ENCODE measurements at regions not wholly inside any gene's neighbourhood (a gene's known extent, or its start where the extent isn't known, plus 50 kb on each side); places are given as distances from the start of the nearest gene placed in this dataset.

DNA sequence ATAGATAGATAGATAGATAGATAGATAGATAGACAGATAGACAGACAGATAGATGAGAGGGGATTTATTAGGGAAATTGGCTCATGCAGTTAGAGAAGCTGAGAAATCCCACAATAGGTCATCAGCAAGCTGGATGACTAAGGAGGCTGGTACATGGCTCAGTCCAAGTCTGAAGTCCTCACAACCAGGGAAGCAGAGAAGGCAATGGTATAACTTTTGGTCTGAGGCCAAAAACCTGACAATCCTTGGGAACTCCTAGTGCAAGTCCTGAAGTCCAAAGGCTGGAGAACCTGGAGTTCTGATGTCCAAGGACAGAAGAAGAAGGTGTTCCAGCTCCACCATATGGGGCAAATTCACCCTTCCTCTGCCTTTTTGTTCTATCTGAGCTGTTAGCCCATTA lies 517.6 kb upstream of the ATP2B1 start:
- TF ChIP-seq EZH2 (IDR thresholded peaks at IDR 0.05) (no peak), POLR2AphosphoS5 (IDR thresholded peaks at IDR 0.05; ENCODE audit: borderline replicate concordance, low read depth, low read length) (no peak), FOXP2 (optimal IDR thresholded peaks at IDR 0.05; ENCODE audit: control extremely low read depth, extremely low read length, insufficient read depth) (no peak)
